Amygdala (tissue), 56 donors: ENCODE measurements at regions not wholly inside any gene's neighbourhood (a gene's known extent, or its start where the extent isn't known, plus 50 kb on each side); places are given as distances from the start of the nearest gene placed in this dataset.
"Not testable (repeated sequence)": the region's sequence is repeated elsewhere in the genome, so short reads cannot be mapped to it uniquely, and the experiment has no call there.

Experiments used
- DNase-seq, 56 donors: peaks; one replicate each; lab custom pipeline; 2025; lab: John Stamatoyannopoulos, UW

DNA sequence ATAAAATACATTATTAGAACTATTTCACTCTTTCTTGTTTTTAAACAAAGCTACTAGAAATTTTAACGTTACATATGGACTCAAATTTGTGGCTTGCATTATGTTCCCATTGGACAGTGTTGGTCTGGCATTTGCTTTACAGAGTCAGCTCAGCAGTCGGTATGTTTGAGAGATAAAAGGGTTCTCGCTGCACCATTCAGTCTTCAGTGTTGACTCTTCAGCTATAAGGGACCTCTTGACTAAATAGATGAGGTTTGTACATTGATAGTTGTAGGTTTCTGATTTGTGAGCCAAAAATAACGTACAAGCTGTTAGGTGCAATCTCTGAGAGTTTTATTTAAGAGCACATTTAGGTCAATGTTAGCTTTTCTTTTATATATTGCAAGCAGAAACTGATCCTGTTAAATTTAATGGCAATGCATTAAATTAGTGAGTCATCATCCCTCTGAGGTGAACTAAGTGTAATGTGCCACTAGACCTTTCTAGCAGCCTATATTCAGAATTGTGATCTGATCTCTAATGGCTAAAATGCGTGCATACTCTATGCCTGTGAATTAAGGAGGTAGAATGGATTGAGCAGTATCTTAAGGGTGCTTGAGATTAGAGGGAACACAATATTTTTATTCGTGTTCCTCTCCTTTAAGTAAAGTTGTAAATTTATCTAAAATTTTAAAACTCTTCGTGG lies 485.6 kb upstream of the SYNCRIP start:
- no peak for DNase-seq

DNA sequence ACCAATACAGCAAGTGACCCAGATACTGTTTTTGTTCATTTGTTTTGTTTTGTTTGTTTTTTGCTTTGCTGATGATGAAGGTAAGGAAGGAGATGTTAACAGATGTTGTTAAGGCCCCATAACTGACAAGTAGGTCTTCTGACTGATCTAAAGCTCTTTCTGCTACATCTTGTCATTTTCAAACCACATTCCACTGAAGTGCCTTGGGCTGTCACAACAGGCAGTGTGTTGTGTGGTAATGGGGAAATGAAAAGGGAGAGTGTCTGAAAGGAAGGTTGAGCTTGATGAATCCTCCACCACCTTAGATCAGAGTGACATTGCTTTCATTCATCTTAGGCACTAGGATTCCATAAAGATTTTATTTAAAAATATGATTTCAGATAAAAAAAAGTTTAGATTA lies 479.4 kb upstream of the SYNCRIP start:
- DNase-seq = no peak

DNA sequence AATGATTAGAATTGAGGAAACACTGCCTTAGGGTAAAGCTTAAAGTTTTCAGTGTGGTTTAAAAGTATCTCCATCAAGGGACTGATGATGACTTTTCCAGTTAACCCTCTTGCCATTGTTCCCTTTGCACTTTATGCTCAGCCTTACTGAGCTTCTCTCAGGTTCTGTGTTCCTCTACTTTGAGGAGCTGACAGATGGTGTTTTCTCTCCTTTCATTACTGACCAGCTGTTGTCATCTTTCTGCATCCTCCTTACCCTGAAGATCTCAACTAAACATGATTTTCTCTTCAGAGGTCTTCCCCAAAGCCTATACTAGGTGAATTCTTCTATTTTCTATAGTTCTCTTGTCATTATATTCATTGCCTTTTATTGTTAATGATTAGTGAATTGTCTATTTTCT lies 475.6 kb upstream of the SYNCRIP start:
- DNase-seq = no peak

DNA sequence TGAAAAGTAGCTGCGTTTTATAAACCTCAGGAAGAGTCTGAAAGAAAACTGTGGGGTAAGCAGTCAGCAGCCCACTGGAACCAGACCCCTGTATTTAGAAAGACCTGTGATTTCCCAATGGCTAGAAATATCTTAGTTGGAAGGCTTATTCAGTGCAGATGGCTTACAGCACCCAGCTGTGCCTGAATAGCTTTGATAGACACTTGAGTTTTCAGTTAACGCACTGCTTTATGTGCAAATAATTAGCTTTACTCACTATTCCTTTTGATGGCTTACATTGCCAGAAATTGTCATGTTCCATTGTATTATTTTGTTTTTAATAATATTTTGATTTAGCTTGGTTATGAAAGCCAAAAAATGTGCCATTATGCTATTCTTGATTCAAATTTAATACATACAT lies 465.3 kb upstream of the SYNCRIP start:
- DNase-seq = no peak

DNA sequence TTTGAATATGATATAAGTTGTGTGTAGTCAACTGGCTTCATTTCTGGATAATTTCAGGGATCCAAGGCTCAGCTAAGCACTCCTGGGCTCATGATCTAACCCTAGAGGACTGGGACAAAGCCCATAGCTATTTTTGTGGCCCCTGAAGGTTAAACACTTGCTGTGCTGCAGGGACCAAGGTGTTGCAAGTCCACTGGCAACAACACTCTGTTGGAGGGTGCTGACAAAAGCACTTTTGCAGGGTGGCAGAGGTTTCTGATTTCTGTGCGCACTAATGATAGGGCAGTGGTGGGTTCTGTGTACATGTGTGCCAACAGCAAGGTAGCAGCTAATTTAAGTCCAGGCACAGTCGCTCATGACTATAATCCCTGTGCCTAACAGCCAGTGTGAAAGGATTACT lies 445.3 kb upstream of the SYNCRIP start:
- no peak for DNase-seq

DNA sequence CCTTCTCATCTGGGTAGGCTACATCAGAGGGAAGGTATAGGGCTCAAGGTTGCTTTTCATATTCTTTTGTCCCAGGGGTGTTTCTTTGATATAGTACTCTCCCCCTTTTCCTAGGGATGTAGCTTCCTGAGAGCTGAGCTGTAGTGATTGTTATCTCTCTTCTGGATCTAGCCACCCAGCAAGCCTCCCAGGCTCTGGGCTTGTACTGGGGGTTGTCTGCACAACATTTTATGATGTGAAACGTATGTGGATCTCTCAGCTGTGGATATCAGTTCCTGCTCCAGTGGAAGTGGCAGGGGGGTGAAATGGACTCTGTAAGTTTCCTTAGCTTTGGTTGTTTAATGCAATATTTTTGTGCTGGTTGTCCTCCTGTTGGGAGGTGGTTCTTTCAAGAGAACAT lies 437.3 kb upstream of the SYNCRIP start:
- no peak for DNase-seq

DNA sequence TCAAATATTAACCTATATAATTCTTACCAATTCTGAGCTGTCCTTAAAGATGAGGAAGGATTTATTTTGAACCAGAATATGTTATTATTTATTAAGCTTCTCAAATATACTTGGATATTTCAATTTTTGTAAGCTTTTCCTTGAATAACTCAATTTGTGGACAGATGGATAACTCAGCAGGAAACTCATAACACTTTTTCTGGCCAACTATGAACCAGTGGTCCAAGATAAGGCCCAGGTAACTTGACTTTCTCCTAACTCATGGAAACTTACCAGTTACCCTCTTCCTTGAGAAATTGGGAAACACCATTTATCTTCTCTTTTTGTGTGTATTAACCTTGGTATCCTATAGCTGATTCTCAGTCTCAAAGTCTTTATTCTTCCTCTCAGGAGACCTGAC lies 427.5 kb upstream of the SYNCRIP start:
- DNase-seq = no peak

DNA sequence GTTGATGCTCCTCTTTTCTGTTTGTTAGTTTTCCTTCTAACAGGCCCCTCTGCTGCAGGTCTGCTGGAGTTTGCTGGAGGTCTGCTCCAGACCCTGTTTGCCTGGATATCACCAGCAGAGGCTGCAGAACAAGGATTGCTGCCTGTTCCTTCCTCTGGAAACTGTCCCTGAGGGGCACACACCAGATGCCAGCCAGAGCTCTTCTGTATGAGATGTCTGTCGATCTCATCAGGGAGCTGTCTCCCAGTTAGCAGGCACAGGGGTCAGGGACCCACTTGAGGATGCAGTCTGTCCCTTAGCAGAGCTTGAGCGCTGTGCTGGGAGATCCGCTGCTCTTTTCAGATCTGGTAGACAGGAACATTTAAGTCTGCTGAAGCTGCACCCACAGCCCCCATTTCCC lies 422.3 kb upstream of the SYNCRIP start:
- not testable (repeated sequence) for DNase-seq

DNA sequence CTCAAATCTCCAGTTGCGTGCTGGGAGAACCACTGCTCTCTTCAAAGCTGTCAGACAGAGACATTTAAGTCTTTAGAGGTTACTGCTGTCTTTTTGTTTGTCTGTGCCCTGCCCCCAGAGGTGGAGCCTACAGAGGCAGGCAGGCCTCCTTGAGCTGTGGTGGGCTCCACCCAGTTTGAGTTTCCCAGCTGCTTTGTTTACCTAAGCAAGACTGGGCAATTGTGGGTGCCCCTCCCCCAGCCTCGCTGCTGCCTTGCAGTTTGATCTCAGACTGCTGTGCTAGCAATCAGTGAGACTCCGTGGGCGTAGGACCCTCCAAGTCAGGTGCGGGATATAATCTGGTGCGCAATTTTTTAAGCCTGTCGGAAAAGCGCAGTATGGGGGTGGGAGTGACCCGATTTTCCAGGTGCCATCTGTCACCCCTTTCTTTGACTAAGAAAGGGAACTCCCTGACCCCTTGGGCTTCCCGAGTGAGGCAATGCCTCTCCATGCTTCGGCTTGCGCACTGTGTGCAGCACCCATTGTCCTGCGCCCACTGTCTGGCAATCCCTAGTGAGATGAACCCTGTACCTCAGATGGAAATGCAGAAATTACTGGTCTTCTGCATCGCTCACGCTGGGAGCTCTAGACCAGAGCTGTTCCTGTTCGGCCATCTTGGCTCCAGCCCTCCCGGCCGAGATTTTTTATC lies 414.8 kb upstream of the SYNCRIP start:
- not testable (repeated sequence) for DNase-seq

DNA sequence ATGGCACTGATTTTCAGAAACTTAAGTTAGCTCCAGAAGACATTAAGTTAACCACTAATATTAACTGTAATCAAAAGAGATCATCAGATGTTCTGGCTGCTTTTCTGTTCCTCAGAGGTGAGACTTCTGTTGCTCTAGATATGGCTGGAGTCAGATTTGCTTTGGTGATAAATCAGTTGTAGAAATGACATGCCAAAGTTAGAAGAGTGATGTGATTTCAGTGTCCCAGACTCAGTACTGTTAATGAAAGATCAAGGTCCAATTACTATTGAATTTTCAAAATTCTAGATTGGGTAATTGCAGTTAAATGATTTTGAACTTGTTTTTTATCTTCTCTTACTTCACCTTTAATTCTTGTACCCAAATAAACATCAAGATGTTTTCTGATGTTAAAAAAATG lies 402.4 kb upstream of the SYNCRIP start:
- DNase-seq = no peak

DNA sequence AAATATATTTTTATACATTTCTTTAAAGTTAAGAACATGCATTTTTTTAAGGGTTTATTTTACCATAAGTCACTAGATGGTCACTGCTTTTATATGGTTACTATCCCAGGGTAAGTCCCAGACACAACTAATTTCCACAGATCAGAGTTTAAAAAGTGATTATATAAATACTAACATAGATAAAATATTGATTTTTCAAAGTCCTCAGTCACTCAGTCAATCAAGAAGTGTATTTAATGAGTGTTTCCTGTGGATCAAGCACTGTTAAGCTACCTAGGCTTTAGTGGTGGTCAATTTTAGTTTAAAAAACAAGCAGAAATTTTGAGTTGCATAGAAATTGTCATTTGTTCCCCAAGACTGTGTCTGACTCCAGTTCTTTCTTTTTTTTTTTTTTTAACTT lies 399.5 kb upstream of the SYNCRIP start:
- no peak for DNase-seq

DNA sequence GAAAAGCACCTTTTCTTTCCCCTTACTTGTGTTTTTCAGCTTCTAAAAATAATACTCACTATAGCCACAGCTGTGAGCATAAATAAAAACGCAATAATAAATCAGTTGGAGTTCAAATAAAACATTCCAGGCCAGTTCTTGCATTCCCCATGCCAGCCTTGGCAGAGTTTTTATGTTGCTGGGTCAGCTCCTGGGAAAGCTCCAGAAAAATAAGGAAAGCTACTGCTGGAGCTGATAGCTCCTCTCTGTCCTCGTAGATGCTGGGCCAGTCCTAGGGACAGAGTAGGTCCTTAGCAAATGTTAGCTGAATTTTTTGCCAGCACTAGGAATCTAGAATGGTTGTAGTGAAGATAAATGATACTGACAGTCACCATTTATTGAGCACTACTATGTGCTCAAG lies 389.0 kb upstream of the SYNCRIP start:
- DNase-seq = peak in 10 of 56 donors; percentile 2 to 27 (median 7)

DNA sequence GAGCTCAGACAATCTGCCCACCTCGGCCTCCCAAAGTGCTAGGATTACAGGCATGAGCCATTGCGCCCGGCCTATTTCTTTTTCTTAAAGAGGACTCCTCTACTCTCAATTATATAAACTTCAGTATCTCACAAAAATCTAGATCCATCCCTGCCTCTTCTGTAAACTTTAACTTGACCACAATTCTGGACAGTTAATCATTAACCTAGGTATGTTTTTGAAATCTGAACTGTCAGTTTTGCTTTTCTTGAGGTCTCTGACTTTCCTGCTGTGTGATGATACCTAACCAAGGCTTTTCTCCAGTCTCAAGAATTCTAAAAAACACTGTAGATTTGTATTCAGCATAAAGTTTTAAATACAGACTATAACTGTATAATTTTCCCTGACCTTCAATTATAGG lies 388.2 kb upstream of the SYNCRIP start:
- DNase-seq = no peak

DNA sequence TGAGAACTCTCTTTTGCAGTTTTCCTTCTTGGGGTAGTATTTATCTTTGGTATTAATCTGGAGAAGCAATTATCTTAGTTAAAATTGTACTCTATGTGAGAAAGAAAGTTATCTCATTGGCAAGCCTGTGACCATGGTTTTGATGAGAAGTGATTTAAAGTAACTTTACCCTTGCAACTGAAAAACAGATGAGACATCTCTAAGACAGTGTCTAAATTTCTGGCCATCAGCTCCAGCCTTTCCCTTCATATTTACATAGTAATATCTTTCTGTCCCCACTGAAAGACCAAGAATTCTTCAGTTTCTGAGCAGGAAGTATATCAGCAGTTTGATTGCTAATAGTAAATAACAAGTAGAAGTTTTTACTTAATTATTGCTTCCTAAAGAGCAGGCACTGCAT lies 386.1 kb upstream of the SYNCRIP start:
- no peak for DNase-seq

DNA sequence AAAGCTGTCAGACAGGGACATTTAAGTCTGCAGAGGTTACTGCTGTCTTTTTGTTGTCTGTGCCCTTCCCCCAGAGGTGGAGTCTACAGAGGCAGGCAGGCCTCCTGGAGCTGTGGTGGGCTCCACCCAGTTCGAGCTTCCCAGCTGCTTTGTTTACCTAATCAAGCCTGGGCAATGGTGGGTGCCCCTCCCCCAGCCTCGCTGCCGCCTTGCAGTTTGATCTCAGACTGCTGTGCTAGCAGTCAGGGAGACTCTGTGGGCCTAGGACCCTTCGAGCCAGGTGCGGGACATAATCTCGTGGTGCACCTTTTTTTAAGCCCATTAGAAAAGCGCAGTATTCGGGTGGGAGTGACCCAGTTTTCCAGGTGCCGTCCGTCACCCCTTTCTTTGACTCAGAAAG lies 384.2 kb upstream of the SYNCRIP start:
- not testable (repeated sequence) for DNase-seq

DNA sequence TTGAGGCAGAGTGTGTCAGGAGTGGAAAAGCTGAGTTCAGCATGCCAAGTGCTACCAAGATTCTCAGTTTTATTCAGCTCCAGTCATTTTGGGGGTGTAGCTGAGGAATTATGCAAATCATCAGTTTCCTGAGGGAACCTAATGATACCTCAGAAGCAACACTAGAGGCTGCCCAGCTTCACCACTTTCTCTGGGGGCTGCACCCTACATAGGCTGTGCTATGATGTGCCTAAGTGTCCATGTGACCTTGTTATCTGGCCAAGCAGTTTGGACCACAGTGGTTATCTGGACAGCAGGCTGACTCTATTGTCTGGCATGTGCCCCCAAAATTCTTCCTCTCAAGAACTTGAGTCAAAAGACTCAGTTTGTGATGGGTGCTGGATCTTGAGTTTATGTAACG lies 374.6 kb upstream of the SYNCRIP start:
- DNase-seq = no peak

DNA sequence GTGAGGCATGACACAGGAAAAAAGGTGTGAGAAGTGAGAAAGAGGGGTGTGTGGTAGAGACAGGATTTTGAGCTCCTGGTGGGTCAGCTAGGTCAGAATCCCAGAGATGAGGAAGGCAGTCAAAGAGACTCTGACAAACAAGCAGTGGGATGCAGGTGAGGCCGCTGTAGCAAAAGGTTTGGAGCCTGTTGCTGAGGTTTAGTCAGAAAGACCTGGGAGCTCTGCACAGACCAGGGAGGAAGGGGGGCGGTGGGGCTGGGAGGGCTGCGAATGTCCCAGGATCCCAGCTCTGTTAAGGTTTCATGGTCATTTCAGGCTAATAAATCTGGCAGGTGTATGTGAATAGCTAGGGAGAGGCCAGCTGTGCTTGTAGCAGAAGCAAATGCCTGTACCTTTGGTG lies 373.9 kb upstream of the SYNCRIP start:
- DNase-seq = no peak

DNA sequence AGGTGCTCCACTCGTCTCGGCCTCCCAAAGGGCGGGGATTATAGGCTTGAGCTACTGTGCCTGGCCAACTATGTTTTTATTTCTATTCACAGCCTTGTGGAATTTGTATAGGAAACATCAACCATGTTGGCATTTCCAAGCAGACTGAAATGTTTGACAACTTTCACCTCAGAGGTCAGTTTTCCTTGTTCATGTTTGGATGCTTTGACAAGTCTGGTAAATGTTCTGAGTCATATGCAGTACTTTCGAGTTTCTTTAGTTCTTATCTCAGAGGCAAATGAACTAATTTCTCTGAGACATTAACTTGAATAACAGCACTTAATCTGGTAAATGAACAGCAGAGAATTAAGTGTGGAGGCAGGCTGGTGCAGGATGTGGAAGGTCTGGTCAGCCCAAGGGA lies 373.4 kb upstream of the SYNCRIP start:
- no peak for DNase-seq

DNA sequence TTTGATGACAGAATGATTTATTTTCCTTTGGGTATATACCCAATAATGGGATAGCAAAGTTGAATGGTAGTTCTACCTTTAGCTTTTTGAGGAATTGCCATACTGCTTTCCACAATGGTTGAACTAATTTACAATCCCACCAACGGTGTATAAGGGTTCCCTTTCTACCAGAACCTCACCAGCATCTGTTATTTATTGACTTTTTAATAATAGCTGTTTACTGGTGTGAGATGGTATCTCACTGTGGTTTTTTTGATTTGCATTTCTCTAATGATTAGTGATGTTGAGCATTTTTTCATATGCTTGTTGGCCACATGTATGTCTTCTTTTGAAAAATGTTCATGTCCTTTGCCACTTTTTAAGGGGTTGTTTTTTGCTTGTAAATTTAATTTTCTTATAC lies 370.3 kb upstream of the SYNCRIP start:
- not testable (repeated sequence) for DNase-seq

DNA sequence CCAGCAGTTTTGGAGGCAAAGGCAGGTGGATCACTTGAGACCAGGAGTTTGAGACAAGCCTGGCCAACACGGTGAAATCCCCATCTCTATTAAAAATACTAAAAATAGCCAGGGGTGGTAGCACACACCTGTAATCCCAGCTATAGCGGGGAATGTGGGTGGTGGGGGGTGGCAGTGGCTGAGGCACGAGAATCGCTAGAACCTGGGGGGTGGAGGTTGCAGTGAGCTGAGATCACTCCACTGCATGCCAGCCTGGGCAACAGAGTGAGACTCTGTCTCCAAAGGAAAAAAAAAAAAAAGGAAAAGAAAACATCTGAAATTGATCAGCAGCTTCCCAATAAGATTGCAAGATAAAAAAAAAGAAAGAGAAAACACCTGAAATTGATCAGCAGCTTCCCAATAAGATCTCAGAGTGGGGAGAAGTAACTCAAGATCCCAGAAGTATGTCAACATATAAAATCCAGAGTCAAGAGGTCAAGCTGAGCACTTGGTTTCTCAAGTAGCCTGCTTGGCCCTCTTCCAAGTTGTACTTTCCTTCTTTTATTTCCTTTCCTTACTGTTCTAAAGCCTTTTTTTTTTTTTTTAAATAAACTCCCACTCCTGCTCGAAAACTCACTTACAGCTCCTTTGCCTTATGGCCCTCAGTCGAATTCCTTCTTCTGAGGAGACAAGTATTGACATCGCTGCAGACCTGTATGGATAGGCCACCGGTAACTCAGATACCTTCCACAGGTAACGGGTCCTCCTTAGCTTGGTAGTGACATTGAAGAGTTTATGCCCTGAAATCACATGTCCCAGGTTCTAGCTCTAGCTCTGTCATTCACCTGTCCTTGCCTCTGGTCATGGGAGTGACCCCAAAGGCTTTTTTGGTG lies 368.5 kb upstream of the SYNCRIP start:
- DNase-seq = no peak

DNA sequence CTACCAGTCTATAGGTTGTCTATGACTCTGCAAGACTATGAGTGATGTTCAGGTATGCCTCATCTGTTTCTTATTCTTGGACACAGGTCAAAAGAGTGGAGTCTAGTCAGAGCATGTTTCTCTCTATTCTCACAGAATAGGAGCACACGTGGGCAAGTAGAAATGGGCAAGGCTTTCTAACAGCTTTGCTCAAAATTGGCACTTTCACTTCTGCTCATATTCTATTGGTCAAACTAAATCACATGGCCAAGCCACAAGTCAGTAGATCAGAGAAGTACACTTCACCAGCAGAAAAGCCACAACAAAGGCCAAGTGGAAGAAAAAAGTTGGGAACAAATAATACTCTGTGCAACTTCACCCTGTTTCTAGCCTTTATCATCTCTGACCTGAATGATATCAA lies 354.5 kb upstream of the SYNCRIP start:
- no peak for DNase-seq

DNA sequence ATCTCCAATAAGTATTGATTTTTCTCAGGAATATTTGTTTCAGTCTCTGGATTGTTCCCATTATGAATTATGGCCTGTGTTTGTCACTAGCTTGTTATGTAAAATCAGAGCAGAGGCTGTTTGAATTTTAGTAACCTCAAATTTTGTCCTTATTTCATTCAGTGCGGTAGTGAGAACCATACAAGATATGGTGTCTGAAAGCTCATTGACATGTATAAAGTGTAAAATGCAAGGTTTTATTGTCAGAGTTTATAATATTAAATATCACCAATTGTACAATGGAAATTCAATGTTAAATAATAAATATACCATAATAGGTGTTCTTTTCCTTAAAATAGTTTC lies 353.3 kb upstream of the SYNCRIP start:
- DNase-seq = no peak
